ENCODE measurements at regions not wholly inside any gene's neighbourhood (a gene's known extent, or its start where the extent isn't known, plus 50 kb on each side); places are given as distances from the start of the nearest gene placed in this dataset.

GRCh38 chr13:37357548-37357947 is 241.0 kb downstream of the POSTN start:
- Histone ChIP-seq H3K36me3 (ENCODE audit: control insufficient read depth in 2 of 3, insufficient read depth in 3 of 3, low read length in 3 of 3) (no peaks in the 10 kb centered on the region), H3K9me3 (ENCODE audit: control insufficient read depth in 2 of 3, insufficient read depth in 1 of 3, low read length in 3 of 3) (no peaks in the 10 kb centered on the region), H3K4me1 (ENCODE audit: control insufficient read depth in 2 of 3, insufficient read depth in 2 of 3, low read depth in 1 of 3, low read length in 3 of 3) (no peaks in the 10 kb centered on the region), H3K27me3 (ENCODE audit: control insufficient read depth, insufficient read depth, low read length) (no peaks in the 10 kb centered on the region), H3K4me3 (ENCODE audit: low read length in 3 of 3) (no peak overlapping the region), H3K9ac (ENCODE audit: low read length in 3 of 3) (no peak overlapping the region), H3K27ac (ENCODE audit: low read depth in 2 of 2, low read length in 2 of 2) (no peak overlapping the region)
- intact Hi-C loops (cut with DNase I): no loop called here
- DNase-seq (no peak), FAIRE-seq (no peak)
- no peak for TF ChIP-seq CTCF (IDR thresholded peaks at IDR 0.05; ENCODE audit: borderline replicate concordance, extremely low read depth, insufficient read depth)

- Histone ChIP-seq H3K9me3 (ENCODE audit: control insufficient read depth in 2 of 3, insufficient read depth in 1 of 3, low read length in 3 of 3) (no peaks in the 10 kb centered on the region), H3K27ac (ENCODE audit: low read depth in 2 of 2, low read length in 2 of 2) (no peak overlapping the region), H3K9ac (ENCODE audit: low read length in 3 of 3) (no peak overlapping the region), H3K4me3 (ENCODE audit: low read length in 3 of 3) (no peak overlapping the region), H3K4me1 (ENCODE audit: control insufficient read depth in 2 of 3, insufficient read depth in 2 of 3, low read depth in 1 of 3, low read length in 3 of 3) (no peaks in the 10 kb centered on the region), H3K27me3 (ENCODE audit: control insufficient read depth, insufficient read depth, low read length) (no peaks in the 10 kb centered on the region), H3K36me3 (ENCODE audit: control insufficient read depth in 2 of 3, insufficient read depth in 3 of 3, low read length in 3 of 3) (no peaks in the 10 kb centered on the region)
- no peak for TF ChIP-seq CTCF (IDR thresholded peaks at IDR 0.05; ENCODE audit: borderline replicate concordance, extremely low read depth, insufficient read depth)
- intact Hi-C loops (cut with DNase I): no loop called here
- FAIRE-seq: no peak
- no peak for DNase-seq
Measured at GRCh38 chr13:37353911-37354310, 244.7 kb downstream of the POSTN start.

- Histone ChIP-seq H3K36me3 (ENCODE audit: control insufficient read depth in 2 of 3, insufficient read depth in 3 of 3, low read length in 3 of 3) (no peaks in the 10 kb centered on the region), H3K27me3 (ENCODE audit: control insufficient read depth, insufficient read depth, low read length) (no peaks in the 10 kb centered on the region), H3K9me3 (ENCODE audit: control insufficient read depth in 2 of 3, insufficient read depth in 1 of 3, low read length in 3 of 3) (no peaks in the 10 kb centered on the region), H3K9ac (ENCODE audit: low read length in 3 of 3) (no peak overlapping the region), H3K27ac (ENCODE audit: low read depth in 2 of 2, low read length in 2 of 2) (no peak overlapping the region), H3K4me1 (ENCODE audit: control insufficient read depth in 2 of 3, insufficient read depth in 2 of 3, low read depth in 1 of 3, low read length in 3 of 3) (no peaks in the 10 kb centered on the region), H3K4me3 (ENCODE audit: low read length in 3 of 3) (no peak overlapping the region)
- TF ChIP-seq CTCF (IDR thresholded peaks at IDR 0.05; ENCODE audit: borderline replicate concordance, extremely low read depth, insufficient read depth): no peak
- DNase-seq: no peak
- intact Hi-C loops (cut with DNase I): no loop called here
- no peak for FAIRE-seq
Measured at GRCh38 chr13:37351211-37351610, 245.7 kb upstream of the CSNK1A1L start.

GRCh38 chr13:37349916-37350315 is 244.5 kb upstream of the CSNK1A1L start:
- no peak overlapping the region for H3K9ac ChIP-seq (ENCODE audit: low read length in 3 of 3)
- DNase-seq (no peak), FAIRE-seq (no peak)
- TF ChIP-seq CTCF (IDR thresholded peaks at IDR 0.05; ENCODE audit: borderline replicate concordance, extremely low read depth, insufficient read depth): no peak
- H3K4me3 ChIP-seq (ENCODE audit: low read length in 3 of 3): no peak overlapping the region
- intact Hi-C loops (cut with DNase I): no loop called here
- no peaks in the 10 kb centered on the region for H3K4me1 ChIP-seq (ENCODE audit: control insufficient read depth in 2 of 3, insufficient read depth in 2 of 3, low read depth in 1 of 3, low read length in 3 of 3)
- no peaks in the 10 kb centered on the region for H3K27me3 ChIP-seq (ENCODE audit: control insufficient read depth, insufficient read depth, low read length)
- H3K9me3 ChIP-seq (ENCODE audit: control insufficient read depth in 2 of 3, insufficient read depth in 1 of 3, low read length in 3 of 3): no peaks in the 10 kb centered on the region
- no peak overlapping the region for H3K27ac ChIP-seq (ENCODE audit: low read depth in 2 of 2, low read length in 2 of 2)
- H3K36me3 ChIP-seq (ENCODE audit: control insufficient read depth in 2 of 3, insufficient read depth in 3 of 3, low read length in 3 of 3): no peaks in the 10 kb centered on the region
